HG02759 (cell line): ENCODE measurements at regions not wholly inside any gene's neighbourhood (a gene's known extent, or its start where the extent isn't known, plus 50 kb on each side); places are given as distances from the start of the nearest gene placed in this dataset.
"Not testable (repeated sequence)": the region's sequence is repeated elsewhere in the genome, so short reads cannot be mapped to it uniquely, and the experiment has no call there.

ENCODE experiments used
- ATAC-seq: cut with Tn5 transposase; IDR thresholded peaks from one replicate; pipeline ENCODE4 v1.9.1; 2021; ENCODE audit warnings: mild to moderate bottlenecking, moderate library complexity; ENCODE audit not compliant: unreplicated experiment

- ATAC-seq: no peak
Observed at GRCh38 chr1:218900615-218901014, 273.1 kb upstream of the LYPLAL1 start.

GRCh38 chr1:218904416-218904815, 269.3 kb upstream of the LYPLAL1 start:
- ATAC-seq: no peak

- ATAC-seq: no peak
Observed at GRCh38 chr1:218916720-218917119, 257.0 kb upstream of the LYPLAL1 start.

GRCh38 chr1:218917656-218918055, 256.0 kb upstream of the LYPLAL1 start:
- no peak for ATAC-seq

GRCh38 chr1:218925777-218926176, 247.9 kb upstream of the LYPLAL1 start:
- ATAC-seq: no peak

GRCh38 chr1:218926631-218927030, 247.0 kb upstream of the LYPLAL1 start:
- no peak for ATAC-seq

- no peak for ATAC-seq
Observed at GRCh38 chr1:218930000-218930399, 243.7 kb upstream of the LYPLAL1 start.

- no peak for ATAC-seq
Observed at GRCh38 chr1:218930472-218931241, 243.0 kb upstream of the LYPLAL1 start.

- no peak for ATAC-seq
Observed at GRCh38 chr1:218931324-218931723, 242.4 kb upstream of the LYPLAL1 start.

GRCh38 chr1:218933513-218933912, 240.2 kb upstream of the LYPLAL1 start:
- no peak for ATAC-seq

- not testable (repeated sequence) for ATAC-seq
Observed at GRCh38 chr1:218935408-218935807, 238.3 kb upstream of the LYPLAL1 start.

- ATAC-seq: no peak
Observed at GRCh38 chr1:218938259-218938658, 235.4 kb upstream of the LYPLAL1 start.

- ATAC-seq: no peak
Observed at GRCh38 chr1:218939095-218939494, 234.6 kb upstream of the LYPLAL1 start.

GRCh38 chr1:218942431-218942830, 231.2 kb upstream of the LYPLAL1 start:
- no peak for ATAC-seq

GRCh38 chr1:218943371-218943770, 230.3 kb upstream of the LYPLAL1 start:
- no peak for ATAC-seq

- no peak for ATAC-seq
Observed at GRCh38 chr1:218945050-218945449, 228.6 kb upstream of the LYPLAL1 start.

- peak; percentile 74 for ATAC-seq
Observed at GRCh38 chr1:218946147-218946546, 227.5 kb upstream of the LYPLAL1 start.

- no peak for ATAC-seq
Observed at GRCh38 chr1:218948446-218948845, 225.2 kb upstream of the LYPLAL1 start.

- no peak for ATAC-seq
Observed at GRCh38 chr1:218953386-218953785, 220.3 kb upstream of the LYPLAL1 start.

- no peak for ATAC-seq
Observed at GRCh38 chr1:218957971-218958370, 215.7 kb upstream of the LYPLAL1 start.

- no peak for ATAC-seq
Observed at GRCh38 chr1:218959784-218960183, 213.9 kb upstream of the LYPLAL1 start.

- ATAC-seq: no peak
Observed at GRCh38 chr1:218964471-218965185, 209.1 kb upstream of the LYPLAL1 start.
